GM19328 (cell line): ENCODE measurements at regions not wholly inside any gene's neighbourhood (a gene's known extent, or its start where the extent isn't known, plus 50 kb on each side); places are given as distances from the start of the nearest gene placed in this dataset.
"Not testable (repeated sequence)": the region's sequence is repeated elsewhere in the genome, so short reads cannot be mapped to it uniquely, and the experiment has no call there.

Experiments
- ATAC-seq: cut with Tn5 transposase; IDR thresholded peaks from one replicate; pipeline ENCODE4 v1.9.1; 2021; ENCODE audit warnings: mild to moderate bottlenecking, moderate library complexity; ENCODE audit not compliant: unreplicated experiment

GRCh38 chr7:91564541-91564940 lies 300.3 kb downstream of the FZD1 start:
- ATAC-seq, result no peak

- ATAC-seq, result no peak
Observed at GRCh38 chr7:91565499-91566401, 301.5 kb downstream of the FZD1 start.

GRCh38 chr7:91566402-91566732 lies 302.1 kb downstream of the FZD1 start:
- ATAC-seq, result no peak

GRCh38 chr7:91567081-91568012 lies 303.1 kb downstream of the FZD1 start:
- ATAC-seq, result no peak

- no peak for ATAC-seq
Observed at GRCh38 chr7:91568138-91568537, 303.9 kb downstream of the FZD1 start.

GRCh38 chr7:91569728-91570457 lies 305.7 kb downstream of the FZD1 start:
- no peak for ATAC-seq

GRCh38 chr7:91570560-91570959 lies 306.3 kb downstream of the FZD1 start:
- ATAC-seq, result no peak

- no peak for ATAC-seq
Observed at GRCh38 chr7:91571601-91572000, 307.4 kb downstream of the FZD1 start.

GRCh38 chr7:91573405-91573804 lies 307.1 kb downstream of the MTERF1 start:
- ATAC-seq, result no peak

- ATAC-seq, result not testable (repeated sequence)
Observed at GRCh38 chr7:91576459-91576858, 304.0 kb downstream of the MTERF1 start.

GRCh38 chr7:91579837-91580236 lies 300.7 kb downstream of the MTERF1 start:
- no peak for ATAC-seq

- no peak for ATAC-seq
Observed at GRCh38 chr7:91582799-91583477, 297.6 kb downstream of the MTERF1 start.

GRCh38 chr7:91596287-91596686 lies 284.2 kb downstream of the MTERF1 start:
- no peak for ATAC-seq

- ATAC-seq, result no peak
Observed at GRCh38 chr7:91598791-91599190, 281.7 kb downstream of the MTERF1 start.

- no peak for ATAC-seq
Observed at GRCh38 chr7:91600112-91600511, 280.4 kb downstream of the MTERF1 start.

- ATAC-seq, result no peak
Observed at GRCh38 chr7:91603707-91604106, 276.8 kb downstream of the MTERF1 start.

- ATAC-seq, result no peak
Observed at GRCh38 chr7:91608606-91609005, 271.9 kb downstream of the MTERF1 start.

- no peak for ATAC-seq
Observed at GRCh38 chr7:91609525-91609924, 271.0 kb downstream of the MTERF1 start.

GRCh38 chr7:91614431-91614830 lies 266.1 kb downstream of the MTERF1 start:
- no peak for ATAC-seq
